ENCODE measurements at regions not wholly inside any gene's neighbourhood (a gene's known extent, or its start where the extent isn't known, plus 50 kb on each side); places are given as distances from the start of the nearest gene placed in this dataset.

GRCh38 chr11:133659538-133660201 is 127.4 kb upstream of the OPCML start:
- TF ChIP-seq POLR2A (IDR thresholded peaks at IDR 0.05) (no peak), CTCF (IDR thresholded peaks at IDR 0.05) (no peak)

Measured in lower leg skin (tissue), 3 donors.